ENCODE measurements at regions not wholly inside any gene's neighbourhood (a gene's known extent, or its start where the extent isn't known, plus 50 kb on each side); places are given as distances from the start of the nearest gene placed in this dataset.

DNA sequence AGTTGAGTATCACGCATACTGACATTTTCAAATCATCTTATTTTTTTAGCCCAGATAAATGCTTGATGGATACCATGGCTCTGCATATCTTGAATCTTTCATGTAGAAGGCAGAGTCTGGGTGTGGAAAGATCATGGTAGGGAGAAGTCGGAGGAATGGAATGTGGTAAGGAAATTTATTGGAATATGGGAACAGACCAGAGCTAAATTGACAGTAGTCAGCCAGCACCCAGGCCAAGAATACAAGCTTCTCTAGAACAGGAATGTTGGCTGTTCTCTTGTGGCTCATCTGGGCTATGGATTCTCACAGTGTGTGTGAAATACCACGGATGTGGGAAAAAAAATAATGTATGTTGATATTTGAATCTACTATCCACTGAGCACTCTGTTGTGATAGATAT lies 305.7 kb upstream of the COL8A1 start:
- Histone ChIP-seq H3K27me3 (ENCODE audit: insufficient read depth, low read length, poor library complexity, severe bottlenecking) (no peaks in the 10 kb centered on the region), H3K9me3 (ENCODE audit: low read length) (no peaks in the 10 kb centered on the region), H3K4me1 (ENCODE audit: insufficient read depth, low read length) (no peaks in the 10 kb centered on the region), H3K36me3 (ENCODE audit: insufficient read depth, low read length) (no peaks in the 10 kb centered on the region), H3K4me3 (ENCODE audit: low read length) (no peak overlapping the region), H3K27ac (ENCODE audit: low read depth, low read length) (no peak overlapping the region)
- Mint-ChIP-seq H3K4me1 (no peaks in the 10 kb centered on the region), H3K27ac (no peak overlapping the region), H3K36me3 (no peaks in the 10 kb centered on the region), H3K27me3 (no peaks in the 10 kb centered on the region), H3K4me3 (no peak overlapping the region), H3K9me3 (peaks cover 0 to 4% (median 3%) of the 10 kb centered on the region in 5 donors)
- ChIA-PET CTCF (no interaction called here), POLR2A (no interaction called here)
- DNase-seq: no peak

- Mint-ChIP-seq H3K27me3 (no peaks in the 10 kb centered on the region), H3K27ac (no peak overlapping the region), H3K4me1 (no peaks in the 10 kb centered on the region), H3K9me3 (peaks cover 2 to 5% (median 3%) of the 10 kb centered on the region in 5 donors), H3K36me3 (no peaks in the 10 kb centered on the region), H3K4me3 (no peak overlapping the region)
- Histone ChIP-seq H3K4me3 (ENCODE audit: low read length) (no peak overlapping the region), H3K4me1 (ENCODE audit: insufficient read depth, low read length) (no peaks in the 10 kb centered on the region), H3K27me3 (ENCODE audit: insufficient read depth, low read length, poor library complexity, severe bottlenecking) (no peaks in the 10 kb centered on the region), H3K27ac (ENCODE audit: low read depth, low read length) (no peak overlapping the region), H3K36me3 (ENCODE audit: insufficient read depth, low read length) (no peaks in the 10 kb centered on the region), H3K9me3 (ENCODE audit: low read length) (no peaks in the 10 kb centered on the region)
- POLR2A ChIA-PET: no interaction called here
- DNase-seq: no peak
- CTCF ChIA-PET: no interaction called here
These were observed 306.1 kb upstream of the COL8A1 start for GRCh38 chr3:99332276-99332675.

DNA sequence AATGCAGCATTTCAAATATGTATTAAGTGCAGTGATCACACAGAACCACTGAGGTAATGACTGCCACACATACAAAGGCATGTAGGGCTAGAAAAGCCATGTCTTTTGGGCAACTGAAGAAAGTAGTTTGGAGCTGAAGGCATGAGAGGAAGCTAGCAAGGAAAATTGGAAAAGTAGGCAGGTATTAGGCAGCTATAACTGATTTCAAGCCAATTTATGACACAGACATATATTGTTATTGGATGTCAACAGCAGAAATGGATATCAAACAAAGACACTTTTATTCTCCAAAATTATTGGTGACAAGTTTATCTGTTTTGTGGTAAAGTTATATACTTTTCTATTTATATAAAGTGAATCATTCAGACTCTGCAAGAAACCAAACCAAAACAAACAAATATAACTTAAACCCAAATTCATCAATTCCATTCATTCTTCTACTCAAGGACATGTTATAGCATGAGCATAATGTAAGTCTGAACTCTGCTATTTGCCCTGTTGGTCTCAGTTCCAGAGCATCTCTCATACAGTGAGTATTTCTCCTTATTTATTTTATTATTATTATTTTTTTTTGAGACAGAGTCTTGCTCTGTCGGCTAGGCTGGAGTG lies 307.4 kb upstream of the COL8A1 start:
- Histone ChIP-seq H3K27ac (ENCODE audit: low read depth, low read length) (no peak overlapping the region), H3K9me3 (ENCODE audit: low read length) (no peaks in the 10 kb centered on the region), H3K4me1 (ENCODE audit: insufficient read depth, low read length) (no peaks in the 10 kb centered on the region), H3K36me3 (ENCODE audit: insufficient read depth, low read length) (no peaks in the 10 kb centered on the region), H3K27me3 (ENCODE audit: insufficient read depth, low read length, poor library complexity, severe bottlenecking) (no peaks in the 10 kb centered on the region), H3K4me3 (ENCODE audit: low read length) (no peak overlapping the region)
- no peaks in the 10 kb centered on the region for H3K27me3 Mint-ChIP-seq
- H3K36me3 Mint-ChIP-seq: no peaks in the 10 kb centered on the region
- no peak overlapping the region for H3K4me3 Mint-ChIP-seq
- CTCF ChIA-PET: no interaction called here
- DNase-seq: no peak
- POLR2A ChIA-PET: no interaction called here
- no peaks in the 10 kb centered on the region for H3K4me1 Mint-ChIP-seq
- no peak overlapping the region for H3K27ac Mint-ChIP-seq
- peaks cover 0 to 8% (median 4%) of the 10 kb centered on the region in 5 donors for H3K9me3 Mint-ChIP-seq

DNA sequence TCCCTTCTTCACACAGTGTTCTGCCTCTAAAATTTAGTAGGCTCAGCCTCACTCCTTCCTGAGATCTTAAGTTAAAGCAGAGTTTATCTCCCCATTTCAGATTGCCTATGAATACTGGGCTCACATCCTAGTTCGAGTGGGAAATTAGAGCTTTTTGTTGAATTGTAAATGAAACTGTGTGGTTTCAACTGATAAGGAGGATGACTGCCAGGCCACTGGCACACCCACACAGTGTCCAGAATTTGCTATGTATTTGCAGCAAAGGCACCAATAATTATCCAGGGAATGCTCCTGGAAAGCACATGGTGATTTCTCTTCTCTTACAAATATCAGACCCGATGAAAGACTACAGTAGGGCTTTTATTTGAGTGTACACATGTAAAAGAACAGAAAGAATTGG lies 308.1 kb upstream of the COL8A1 start:
- no peaks in the 10 kb centered on the region for H3K4me1 Mint-ChIP-seq
- no peaks in the 10 kb centered on the region for H3K27me3 Mint-ChIP-seq
- no peak overlapping the region for H3K4me3 Mint-ChIP-seq
- H3K9me3 Mint-ChIP-seq: peaks cover 4 to 8% (median 4%) of the 10 kb centered on the region in 5 donors
- Histone ChIP-seq H3K4me3 (ENCODE audit: low read length) (no peak overlapping the region), H3K27ac (ENCODE audit: low read depth, low read length) (no peak overlapping the region), H3K27me3 (ENCODE audit: insufficient read depth, low read length, poor library complexity, severe bottlenecking) (no peaks in the 10 kb centered on the region), H3K36me3 (ENCODE audit: insufficient read depth, low read length) (no peaks in the 10 kb centered on the region), H3K4me1 (ENCODE audit: insufficient read depth, low read length) (no peaks in the 10 kb centered on the region), H3K9me3 (ENCODE audit: low read length) (no peaks in the 10 kb centered on the region)
- no peak for DNase-seq
- POLR2A ChIA-PET: no interaction called here
- CTCF ChIA-PET: no interaction called here
- no peak overlapping the region for H3K27ac Mint-ChIP-seq
- no peaks in the 10 kb centered on the region for H3K36me3 Mint-ChIP-seq

DNA sequence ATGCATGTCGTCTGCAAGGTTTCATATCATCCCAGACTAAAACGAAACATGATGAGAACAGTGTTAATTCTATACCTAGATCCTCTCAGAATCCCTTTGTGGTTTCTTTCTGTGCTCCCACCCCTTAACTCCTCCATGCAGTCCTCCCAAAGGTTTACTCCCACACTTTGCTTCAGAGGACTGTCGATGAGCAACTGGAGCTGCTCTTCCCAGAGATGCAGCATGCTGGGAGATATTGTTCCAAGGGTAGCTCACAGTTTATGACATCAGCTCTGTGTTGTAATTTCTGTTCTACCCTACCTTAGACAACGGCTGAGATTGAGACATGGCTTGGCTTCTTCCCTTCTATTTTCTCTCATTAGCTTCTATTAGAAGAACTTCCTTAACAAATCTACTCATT lies 313.0 kb upstream of the COL8A1 start:
- no peak overlapping the region for H3K4me3 Mint-ChIP-seq
- no peaks in the 10 kb centered on the region for H3K27me3 Mint-ChIP-seq
- H3K36me3 Mint-ChIP-seq: no peaks in the 10 kb centered on the region
- CTCF ChIA-PET: no interaction called here
- no peak overlapping the region for H3K27ac Mint-ChIP-seq
- no peak overlapping the region for H3K4me3 ChIP-seq (ENCODE audit: low read length)
- H3K4me1 Mint-ChIP-seq: no peaks in the 10 kb centered on the region
- H3K9me3 Mint-ChIP-seq: peaks cover 2 to 10% (median 4%) of the 10 kb centered on the region in 5 donors
- H3K27me3 ChIP-seq (ENCODE audit: insufficient read depth, low read length, poor library complexity, severe bottlenecking): no peaks in the 10 kb centered on the region
- no peak for DNase-seq
- no peaks in the 10 kb centered on the region for H3K9me3 ChIP-seq (ENCODE audit: low read length)
- H3K4me1 ChIP-seq (ENCODE audit: insufficient read depth, low read length): no peaks in the 10 kb centered on the region
- H3K27ac ChIP-seq (ENCODE audit: low read depth, low read length): no peak overlapping the region
- POLR2A ChIA-PET: no interaction called here
- H3K36me3 ChIP-seq (ENCODE audit: insufficient read depth, low read length): no peaks in the 10 kb centered on the region

GRCh38 chr3:99324636-99325203 lies 313.7 kb upstream of the COL8A1 start:
- Histone ChIP-seq H3K4me3 (ENCODE audit: low read length) (no peak overlapping the region), H3K36me3 (ENCODE audit: insufficient read depth, low read length) (no peaks in the 10 kb centered on the region), H3K4me1 (ENCODE audit: insufficient read depth, low read length) (no peaks in the 10 kb centered on the region), H3K27me3 (ENCODE audit: insufficient read depth, low read length, poor library complexity, severe bottlenecking) (no peaks in the 10 kb centered on the region), H3K9me3 (ENCODE audit: low read length) (no peaks in the 10 kb centered on the region), H3K27ac (ENCODE audit: low read depth, low read length) (no peak overlapping the region)
- H3K36me3 Mint-ChIP-seq: no peaks in the 10 kb centered on the region
- H3K4me1 Mint-ChIP-seq: no peaks in the 10 kb centered on the region
- CTCF ChIA-PET: no interaction called here
- no peaks in the 10 kb centered on the region for H3K27me3 Mint-ChIP-seq
- H3K27ac Mint-ChIP-seq: no peak overlapping the region
- H3K9me3 Mint-ChIP-seq: peaks cover 0 to 10% (median 4%) of the 10 kb centered on the region in 5 donors
- DNase-seq: no peak
- H3K4me3 Mint-ChIP-seq: no peak overlapping the region
- POLR2A ChIA-PET: no interaction called here

DNA sequence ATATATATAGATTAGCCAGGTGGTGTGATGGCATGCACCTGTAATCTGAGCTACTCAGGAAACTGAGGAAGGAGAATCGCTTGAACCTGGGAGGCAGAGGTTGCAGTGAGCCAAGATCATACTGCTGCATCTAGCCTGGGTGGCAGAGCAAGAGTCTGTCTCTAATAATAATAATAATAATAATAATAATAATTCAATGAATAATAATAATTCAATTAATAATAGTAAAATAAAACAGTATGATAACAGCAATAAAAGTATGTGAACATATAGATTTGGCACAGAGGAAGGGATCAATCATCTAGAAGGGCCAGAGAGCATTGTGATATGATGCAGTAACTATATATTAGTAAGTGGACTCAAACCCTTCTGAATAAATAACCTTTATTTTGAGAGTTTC lies 314.5 kb upstream of the COL8A1 start:
- no peak overlapping the region for H3K27ac Mint-ChIP-seq
- H3K4me3 Mint-ChIP-seq: no peak overlapping the region
- peaks cover 0 to 10% (median 4%) of the 10 kb centered on the region in 5 donors for H3K9me3 Mint-ChIP-seq
- CTCF ChIA-PET: no interaction called here
- Histone ChIP-seq H3K27me3 (ENCODE audit: insufficient read depth, low read length, poor library complexity, severe bottlenecking) (no peaks in the 10 kb centered on the region), H3K4me1 (ENCODE audit: insufficient read depth, low read length) (no peaks in the 10 kb centered on the region), H3K9me3 (ENCODE audit: low read length) (no peaks in the 10 kb centered on the region), H3K4me3 (ENCODE audit: low read length) (no peak overlapping the region), H3K36me3 (ENCODE audit: insufficient read depth, low read length) (no peaks in the 10 kb centered on the region), H3K27ac (ENCODE audit: low read depth, low read length) (no peak overlapping the region)
- H3K27me3 Mint-ChIP-seq: no peaks in the 10 kb centered on the region
- H3K36me3 Mint-ChIP-seq: no peaks in the 10 kb centered on the region
- no peak for DNase-seq
- POLR2A ChIA-PET: no interaction called here
- no peaks in the 10 kb centered on the region for H3K4me1 Mint-ChIP-seq

DNA sequence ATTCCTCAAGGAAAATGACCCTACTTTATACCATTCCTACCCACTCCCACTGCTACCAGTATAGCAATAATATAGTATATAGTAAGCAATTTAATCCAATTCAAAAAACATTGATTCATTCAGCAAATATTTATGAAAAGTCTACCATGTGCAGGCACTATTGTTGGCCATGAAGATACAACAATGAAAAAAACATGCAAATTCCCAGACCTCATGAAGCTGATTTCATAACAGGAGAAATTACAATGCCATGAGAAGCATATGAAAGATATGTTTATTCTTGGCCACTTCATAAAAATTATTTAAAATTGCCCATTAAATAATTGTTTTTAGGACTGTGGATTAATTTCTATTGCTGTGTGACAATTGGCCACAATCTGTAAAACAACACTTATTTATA lies 315.8 kb upstream of the COL8A1 start:
- Histone ChIP-seq H3K9me3 (ENCODE audit: low read length) (no peaks in the 10 kb centered on the region), H3K27ac (ENCODE audit: low read depth, low read length) (no peak overlapping the region), H3K27me3 (ENCODE audit: insufficient read depth, low read length, poor library complexity, severe bottlenecking) (no peaks in the 10 kb centered on the region), H3K4me3 (ENCODE audit: low read length) (no peak overlapping the region), H3K36me3 (ENCODE audit: insufficient read depth, low read length) (no peaks in the 10 kb centered on the region), H3K4me1 (ENCODE audit: insufficient read depth, low read length) (no peaks in the 10 kb centered on the region)
- DNase-seq: no peak
- ChIA-PET CTCF (no interaction called here), POLR2A (no interaction called here)
- no peaks in the 10 kb centered on the region for H3K27me3 Mint-ChIP-seq
- H3K27ac Mint-ChIP-seq: no peak overlapping the region
- no peaks in the 10 kb centered on the region for H3K4me1 Mint-ChIP-seq
- no peaks in the 10 kb centered on the region for H3K36me3 Mint-ChIP-seq
- H3K9me3 Mint-ChIP-seq: peaks cover 0 to 10% (median 4%) of the 10 kb centered on the region in 5 donors
- H3K4me3 Mint-ChIP-seq: no peak overlapping the region

DNA sequence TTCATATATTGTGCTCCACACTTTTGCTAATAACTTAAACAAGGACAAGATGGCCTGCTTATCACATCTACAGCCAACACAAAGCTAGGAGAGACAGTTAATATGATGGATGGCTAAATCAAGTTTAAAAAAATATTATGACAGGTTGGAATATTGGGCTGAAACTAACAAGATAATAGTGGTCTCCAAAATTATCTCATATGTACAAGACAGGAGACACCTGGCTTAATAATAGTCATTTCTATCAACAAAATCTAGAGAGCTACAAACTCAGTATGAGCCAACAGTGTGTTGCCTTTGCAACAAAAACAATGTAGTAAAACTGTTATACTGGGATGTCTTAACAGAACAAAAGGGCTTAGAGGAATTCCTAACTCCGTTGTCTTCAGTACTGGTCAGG lies 317.1 kb upstream of the COL8A1 start:
- Histone ChIP-seq H3K4me1 (ENCODE audit: insufficient read depth, low read length) (no peaks in the 10 kb centered on the region), H3K27ac (ENCODE audit: low read depth, low read length) (no peak overlapping the region), H3K9me3 (ENCODE audit: low read length) (no peaks in the 10 kb centered on the region), H3K4me3 (ENCODE audit: low read length) (no peak overlapping the region), H3K36me3 (ENCODE audit: insufficient read depth, low read length) (no peaks in the 10 kb centered on the region), H3K27me3 (ENCODE audit: insufficient read depth, low read length, poor library complexity, severe bottlenecking) (no peaks in the 10 kb centered on the region)
- no peak overlapping the region for H3K4me3 Mint-ChIP-seq
- ChIA-PET POLR2A (no interaction called here), CTCF (no interaction called here)
- H3K9me3 Mint-ChIP-seq: peaks cover 0 to 6% (median 2%) of the 10 kb centered on the region in 5 donors
- no peak for DNase-seq
- no peak overlapping the region for H3K27ac Mint-ChIP-seq
- H3K36me3 Mint-ChIP-seq: no peaks in the 10 kb centered on the region
- no peaks in the 10 kb centered on the region for H3K27me3 Mint-ChIP-seq
- H3K4me1 Mint-ChIP-seq: no peaks in the 10 kb centered on the region

All from CD8-positive, alpha-beta memory T cell (primary cell).